ENCODE measurements at regions not wholly inside any gene's neighbourhood (a gene's known extent, or its start where the extent isn't known, plus 50 kb on each side); places are given as distances from the start of the nearest gene placed in this dataset.

DNA sequence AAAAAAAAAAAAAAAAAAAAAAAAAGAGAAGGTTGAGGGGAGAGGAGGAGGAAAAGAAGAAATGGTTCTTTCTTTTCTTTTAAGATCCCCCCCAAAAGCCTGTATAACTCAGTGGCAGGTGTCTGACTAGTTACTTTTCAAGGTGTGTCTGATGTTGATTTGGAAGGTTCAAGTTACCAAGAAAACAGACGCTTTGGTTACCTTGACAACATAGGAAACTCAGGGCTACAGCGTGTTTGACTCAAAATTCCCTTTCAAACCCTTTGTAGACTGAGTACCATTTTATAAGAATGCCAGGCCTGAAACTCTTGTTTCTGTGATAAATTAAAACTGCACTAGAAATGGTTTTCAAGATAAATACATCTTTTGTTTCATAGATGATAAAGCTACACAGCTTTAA is 286.8 kb downstream of the SKIDA1 start:
- no CpG with 5 or more reads among the region's 2 CpGs for WGBS, 2 donors (ENCODE audit: extremely low coverage in 2 of 2, insufficient read length in 2 of 2, insufficient replicate concordance in 1 of 2)
- no peak overlapping the region for H4K91ac ChIP-seq (ENCODE audit: low read depth, low read length, poor library complexity)
- no peak overlapping the region for H3K4me2 ChIP-seq (ENCODE audit: insufficient read depth, low read length, poor library complexity, severe bottlenecking)
- no peaks in the 10 kb centered on the region for H3K27me3 ChIP-seq (ENCODE audit: control insufficient read depth in 3 of 3, insufficient read depth in 3 of 3, low read depth in 1 of 3, low read length in 3 of 3)
- no peak overlapping the region for H3K27ac ChIP-seq (replicated peaks; ENCODE audit: low read length)
- no peak overlapping the region for H2BK15ac ChIP-seq (ENCODE audit: low read length)
- no peak overlapping the region for H2BK120ac ChIP-seq (ENCODE audit: low read depth, low read length)
- no peak overlapping the region for H3K14ac ChIP-seq (ENCODE audit: low read length)
- no peak overlapping the region for H2AFZ ChIP-seq (ENCODE audit: low read length)
- H3K9ac ChIP-seq (ENCODE audit: low read depth, low read length, poor library complexity) = no peak overlapping the region
- no peak overlapping the region for H3K18ac ChIP-seq (ENCODE audit: low read length)
- H3K23ac ChIP-seq (ENCODE audit: low read depth, low read length, poor library complexity) = no peak overlapping the region
- no peaks in the 10 kb centered on the region for H3K4me1 ChIP-seq (ENCODE audit: control insufficient read depth in 2 of 2, insufficient read depth in 1 of 2, low read depth in 1 of 2, low read length in 2 of 2)
- no peak overlapping the region for H3K4ac ChIP-seq (ENCODE audit: low read length)
- H3K79me1 ChIP-seq (ENCODE audit: low read depth, low read length) = no peaks in the 10 kb centered on the region
- no peaks in the 10 kb centered on the region for H3K36me3 ChIP-seq (replicated peaks in 1 of 2; ENCODE audit: control insufficient read depth in 2 of 2, insufficient read depth in 2 of 2, low read length in 2 of 2)
- no peak for DNase-seq (ENCODE audit: low spot score)
- peaks cover 3 to 4% of the 10 kb centered on the region in 2 donors for H3K9me3 ChIP-seq (replicated peaks in 1 of 2; ENCODE audit: control insufficient read depth in 2 of 2, insufficient read depth in 1 of 2, low read depth in 1 of 2, low read length in 2 of 2)
- H2BK5ac ChIP-seq (ENCODE audit: low read length) = no peak overlapping the region
- H3K4me3 ChIP-seq (ENCODE audit: low read length in 2 of 2) = no peak overlapping the region
- no peak overlapping the region for H4K8ac ChIP-seq (ENCODE audit: low read depth, low read length)
- H2AK5ac ChIP-seq (ENCODE audit: low read depth, low read length) = no peak overlapping the region
- no peak overlapping the region for H2BK12ac ChIP-seq (ENCODE audit: low read length)

- Histone ChIP-seq H3K36me3 (replicated peaks in 1 of 2; ENCODE audit: control insufficient read depth in 2 of 2, insufficient read depth in 2 of 2, low read length in 2 of 2) (no peaks in the 10 kb centered on the region), H3K79me1 (ENCODE audit: low read depth, low read length) (no peaks in the 10 kb centered on the region), H3K9ac (ENCODE audit: low read depth, low read length, poor library complexity) (no peak overlapping the region), H3K4me1 (ENCODE audit: control insufficient read depth in 2 of 2, insufficient read depth in 1 of 2, low read depth in 1 of 2, low read length in 2 of 2) (no peaks in the 10 kb centered on the region), H3K4me2 (ENCODE audit: insufficient read depth, low read length, poor library complexity, severe bottlenecking) (no peak overlapping the region), H3K14ac (ENCODE audit: low read length) (no peak overlapping the region), H3K27ac (replicated peaks; ENCODE audit: low read length) (no peak overlapping the region), H2AK5ac (ENCODE audit: low read depth, low read length) (no peak overlapping the region), H2AFZ (ENCODE audit: low read length) (no peak overlapping the region), H2BK12ac (ENCODE audit: low read length) (no peak overlapping the region), H3K18ac (ENCODE audit: low read length) (no peak overlapping the region), H3K23ac (ENCODE audit: low read depth, low read length, poor library complexity) (no peak overlapping the region), H2BK15ac (ENCODE audit: low read length) (no peak overlapping the region), H4K8ac (ENCODE audit: low read depth, low read length) (no peak overlapping the region), H3K27me3 (ENCODE audit: control insufficient read depth in 3 of 3, insufficient read depth in 3 of 3, low read depth in 1 of 3, low read length in 3 of 3) (no peaks in the 10 kb centered on the region), H4K91ac (ENCODE audit: low read depth, low read length, poor library complexity) (no peak overlapping the region), H2BK120ac (ENCODE audit: low read depth, low read length) (no peak overlapping the region), H3K4me3 (ENCODE audit: low read length in 2 of 2) (no peak overlapping the region), H3K4ac (ENCODE audit: low read length) (no peak overlapping the region), H2BK5ac (ENCODE audit: low read length) (no peak overlapping the region), H3K9me3 (replicated peaks in 1 of 2; ENCODE audit: control insufficient read depth in 2 of 2, insufficient read depth in 1 of 2, low read depth in 1 of 2, low read length in 2 of 2) (peaks cover 3 to 4% of the 10 kb centered on the region in 2 donors)
- no CpG with 5 or more reads among the region's 5 CpGs for WGBS, 2 donors (ENCODE audit: extremely low coverage in 2 of 2, insufficient read length in 2 of 2, insufficient replicate concordance in 1 of 2)
- DNase-seq (ENCODE audit: low spot score) = no peak
These were observed 287.4 kb downstream of the SKIDA1 start for GRCh38 chr10:21238044-21238443.

DNA sequence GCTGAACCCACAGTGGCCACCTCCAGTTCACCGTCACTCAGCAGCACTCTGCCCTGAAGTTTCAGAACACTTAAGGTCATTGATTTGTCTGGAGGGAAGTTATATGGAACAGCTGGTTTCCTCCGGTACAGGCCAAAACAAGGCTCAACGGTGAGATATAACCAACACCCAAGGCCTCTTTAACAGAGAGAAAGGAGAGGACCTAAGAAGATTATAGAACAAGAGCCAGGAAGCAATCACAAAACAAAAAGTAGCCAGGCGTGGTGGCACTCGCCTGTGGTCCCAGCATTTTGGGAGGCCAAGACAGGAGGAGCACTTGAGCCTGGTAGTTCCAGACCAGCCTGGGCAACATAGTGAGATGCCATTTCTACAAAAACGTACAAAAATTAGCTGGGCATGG is 290.7 kb downstream of the SKIDA1 start:
- Histone ChIP-seq H3K4ac (ENCODE audit: low read length) (no peak overlapping the region), H3K27ac (replicated peaks; ENCODE audit: low read length) (no peak overlapping the region)

DNA sequence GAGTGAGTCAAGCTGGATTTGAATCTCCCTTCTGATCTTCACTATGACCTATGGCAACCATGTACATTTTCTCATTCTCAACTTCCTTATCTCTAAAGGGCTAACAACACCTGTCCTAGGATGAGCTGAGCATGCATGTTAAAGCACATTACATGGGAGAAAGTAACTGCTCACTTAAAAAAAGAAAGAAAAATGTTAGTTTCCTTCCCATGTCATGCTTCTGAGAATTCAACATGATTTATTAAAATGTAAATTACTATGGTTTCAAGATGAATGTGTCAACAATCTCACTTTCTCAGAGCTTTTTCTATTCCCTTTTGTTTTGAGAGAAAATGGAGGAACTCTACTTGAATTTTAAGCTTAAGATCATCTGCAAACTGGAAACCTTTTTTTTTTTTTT is 295.3 kb downstream of the SKIDA1 start:
- no peak for DNase-seq (ENCODE audit: low spot score)
- Histone ChIP-seq H3K4ac (ENCODE audit: low read length) (no peak overlapping the region), H3K4me1 (ENCODE audit: control insufficient read depth in 2 of 2, insufficient read depth in 1 of 2, low read depth in 1 of 2, low read length in 2 of 2) (no peaks in the 10 kb centered on the region), H3K79me1 (ENCODE audit: low read depth, low read length) (no peaks in the 10 kb centered on the region), H2BK12ac (ENCODE audit: low read length) (no peak overlapping the region), H3K27ac (replicated peaks; ENCODE audit: low read length) (no peak overlapping the region), H2BK120ac (ENCODE audit: low read depth, low read length) (no peak overlapping the region), H3K14ac (ENCODE audit: low read length) (no peak overlapping the region), H3K4me2 (ENCODE audit: insufficient read depth, low read length, poor library complexity, severe bottlenecking) (no peak overlapping the region), H4K91ac (ENCODE audit: low read depth, low read length, poor library complexity) (no peak overlapping the region), H3K23ac (ENCODE audit: low read depth, low read length, poor library complexity) (no peak overlapping the region), H3K9ac (ENCODE audit: low read depth, low read length, poor library complexity) (no peak overlapping the region), H3K4me3 (ENCODE audit: low read length in 2 of 2) (no peak overlapping the region), H3K36me3 (replicated peaks in 1 of 2; ENCODE audit: control insufficient read depth in 2 of 2, insufficient read depth in 2 of 2, low read length in 2 of 2) (peaks cover 0 to 1% of the 10 kb centered on the region in 2 donors), H3K9me3 (replicated peaks in 1 of 2; ENCODE audit: control insufficient read depth in 2 of 2, insufficient read depth in 1 of 2, low read depth in 1 of 2, low read length in 2 of 2) (peaks cover 3 to 11% of the 10 kb centered on the region in 2 donors), H3K27me3 (ENCODE audit: control insufficient read depth in 3 of 3, insufficient read depth in 3 of 3, low read depth in 1 of 3, low read length in 3 of 3) (no peaks in the 10 kb centered on the region), H2BK15ac (ENCODE audit: low read length) (no peak overlapping the region), H2BK5ac (ENCODE audit: low read length) (no peak overlapping the region), H2AK5ac (ENCODE audit: low read depth, low read length) (no peak overlapping the region), H3K18ac (ENCODE audit: low read length) (no peak overlapping the region), H2AFZ (ENCODE audit: low read length) (no peak overlapping the region), H4K8ac (ENCODE audit: low read depth, low read length) (no peak overlapping the region)

More for the DNA sequence above, 290.7 kb downstream of the SKIDA1 start:
- Histone ChIP-seq H3K36me3 (replicated peaks in 1 of 2; ENCODE audit: control insufficient read depth in 2 of 2, insufficient read depth in 2 of 2, low read length in 2 of 2) (no peaks in the 10 kb centered on the region), H3K27me3 (ENCODE audit: control insufficient read depth in 3 of 3, insufficient read depth in 3 of 3, low read depth in 1 of 3, low read length in 3 of 3) (no peaks in the 10 kb centered on the region), H4K8ac (ENCODE audit: low read depth, low read length) (no peak overlapping the region), H2BK12ac (ENCODE audit: low read length) (no peak overlapping the region), H2AFZ (ENCODE audit: low read length) (no peak overlapping the region), H2BK5ac (ENCODE audit: low read length) (no peak overlapping the region), H3K4me3 (ENCODE audit: low read length in 2 of 2) (no peak overlapping the region), H3K23ac (ENCODE audit: low read depth, low read length, poor library complexity) (no peak overlapping the region), H4K91ac (ENCODE audit: low read depth, low read length, poor library complexity) (no peak overlapping the region), H3K14ac (ENCODE audit: low read length) (no peak overlapping the region), H3K4me1 (ENCODE audit: control insufficient read depth in 2 of 2, insufficient read depth in 1 of 2, low read depth in 1 of 2, low read length in 2 of 2) (no peaks in the 10 kb centered on the region), H2BK120ac (ENCODE audit: low read depth, low read length) (no peak overlapping the region), H3K79me1 (ENCODE audit: low read depth, low read length) (no peaks in the 10 kb centered on the region), H2AK5ac (ENCODE audit: low read depth, low read length) (no peak overlapping the region), H3K9ac (ENCODE audit: low read depth, low read length, poor library complexity) (no peak overlapping the region), H2BK15ac (ENCODE audit: low read length) (no peak overlapping the region), H3K4me2 (ENCODE audit: insufficient read depth, low read length, poor library complexity, severe bottlenecking) (no peak overlapping the region), H3K18ac (ENCODE audit: low read length) (no peak overlapping the region), H3K9me3 (replicated peaks in 1 of 2; ENCODE audit: control insufficient read depth in 2 of 2, insufficient read depth in 1 of 2, low read depth in 1 of 2, low read length in 2 of 2) (peaks cover 3 to 11% of the 10 kb centered on the region in 2 donors)
- WGBS, 2 donors (ENCODE audit: extremely low coverage in 2 of 2, insufficient read length in 2 of 2, insufficient replicate concordance in 1 of 2) = no CpG with 5 or more reads among the region's 6 CpGs
- no peak for DNase-seq (ENCODE audit: low spot score)

All from neuronal stem cell (in vitro differentiated cells).